IgD-negative memory B cell (primary cell): ENCODE measurements at regions not wholly inside any gene's neighbourhood (a gene's known extent, or its start where the extent isn't known, plus 50 kb on each side); places are given as distances from the start of the nearest gene placed in this dataset.

Source experiments
- H3K27ac Mint-ChIP-seq, 3 donors: one replicate each; pipeline ENCODE4 v1.8.0; 2020 to 2022; ENCODE audit warnings: mild to moderate bottlenecking in 3 of 3, mixed read lengths in 3 of 3, moderate library complexity in 1 of 3
- H3K27me3 Mint-ChIP-seq: one replicate; pipeline ENCODE4 v1.8.0; 2021; ENCODE audit warnings: mixed read lengths
- H3K36me3 Mint-ChIP-seq: one replicate; pipeline ENCODE4 v1.8.0; 2020; ENCODE audit warnings: mild to moderate bottlenecking, mixed read lengths
- H3K4me1 Mint-ChIP-seq, 3 donors: one replicate each; pipeline ENCODE4 v1.8.0; 2020 to 2022; ENCODE audit warnings: mixed read lengths in 3 of 3, mild to moderate bottlenecking in 1 of 3
- H3K4me3 Mint-ChIP-seq, 4 donors: one replicate each; pipeline ENCODE4 v1.8.0; 2020 to 2022; ENCODE audit warnings: mild to moderate bottlenecking in 4 of 4, mixed read lengths in 4 of 4, moderate library complexity in 3 of 4
- H3K9me3 Mint-ChIP-seq, 3 donors: one replicate each; pipeline ENCODE4 v1.8.0; 2020 to 2021; ENCODE audit warnings: mixed read lengths in 3 of 3, mild to moderate bottlenecking in 1 of 3

GRCh38 chr4:144289667-144290428 is 149.3 kb upstream of the GYPA start:
- H3K4me1 Mint-ChIP-seq: no peaks in the 10 kb centered on the region
- H3K27ac Mint-ChIP-seq: no peak overlapping the region
- no peak overlapping the region for H3K4me3 Mint-ChIP-seq
- peaks cover 0 to 1% (median 0%) of the 10 kb centered on the region in 3 donors for H3K9me3 Mint-ChIP-seq
- H3K36me3 Mint-ChIP-seq: no peaks in the 10 kb centered on the region
- H3K27me3 Mint-ChIP-seq: no peaks in the 10 kb centered on the region

- no peaks in the 10 kb centered on the region for H3K36me3 Mint-ChIP-seq
- no peaks in the 10 kb centered on the region for H3K27me3 Mint-ChIP-seq
- H3K4me3 Mint-ChIP-seq: no peak overlapping the region
- H3K27ac Mint-ChIP-seq: no peak overlapping the region
- H3K9me3 Mint-ChIP-seq: peaks cover 0 to 1% (median 0%) of the 10 kb centered on the region in 3 donors
- no peaks in the 10 kb centered on the region for H3K4me1 Mint-ChIP-seq
Observed at GRCh38 chr4:144291164-144291563, 150.6 kb upstream of the GYPA start.

- H3K4me1 Mint-ChIP-seq: no peaks in the 10 kb centered on the region
- no peak overlapping the region for H3K27ac Mint-ChIP-seq
- H3K27me3 Mint-ChIP-seq: no peaks in the 10 kb centered on the region
- H3K36me3 Mint-ChIP-seq: no peaks in the 10 kb centered on the region
- H3K9me3 Mint-ChIP-seq: no peaks in the 10 kb centered on the region
- H3K4me3 Mint-ChIP-seq: no peak overlapping the region
Observed at GRCh38 chr4:144294211-144294610, 153.7 kb upstream of the GYPA start.

GRCh38 chr4:144295286-144295995 is 154.9 kb upstream of the GYPA start:
- Mint-ChIP-seq H3K4me1 (no peaks in the 10 kb centered on the region), H3K9me3 (no peaks in the 10 kb centered on the region), H3K27me3 (no peaks in the 10 kb centered on the region), H3K4me3 (no peak overlapping the region), H3K36me3 (no peaks in the 10 kb centered on the region), H3K27ac (no peak overlapping the region)

GRCh38 chr4:144296941-144297340 is 156.4 kb upstream of the GYPA start:
- no peaks in the 10 kb centered on the region for H3K36me3 Mint-ChIP-seq
- H3K4me3 Mint-ChIP-seq: no peak overlapping the region
- no peaks in the 10 kb centered on the region for H3K4me1 Mint-ChIP-seq
- H3K27ac Mint-ChIP-seq: no peak overlapping the region
- no peaks in the 10 kb centered on the region for H3K9me3 Mint-ChIP-seq
- peaks cover 1% of the 10 kb centered on the region for H3K27me3 Mint-ChIP-seq

- no peaks in the 10 kb centered on the region for H3K9me3 Mint-ChIP-seq
- H3K27ac Mint-ChIP-seq: no peak overlapping the region
- H3K36me3 Mint-ChIP-seq: no peaks in the 10 kb centered on the region
- H3K4me1 Mint-ChIP-seq: no peaks in the 10 kb centered on the region
- H3K27me3 Mint-ChIP-seq: peaks cover 1% of the 10 kb centered on the region
- H3K4me3 Mint-ChIP-seq: no peak overlapping the region
Observed at GRCh38 chr4:144298519-144298918, 158.0 kb upstream of the GYPA start.

- H3K4me1 Mint-ChIP-seq: no peaks in the 10 kb centered on the region
- H3K27me3 Mint-ChIP-seq: peaks cover 1% of the 10 kb centered on the region
- no peak overlapping the region for H3K4me3 Mint-ChIP-seq
- H3K36me3 Mint-ChIP-seq: no peaks in the 10 kb centered on the region
- H3K27ac Mint-ChIP-seq: no peak overlapping the region
- no peaks in the 10 kb centered on the region for H3K9me3 Mint-ChIP-seq
Observed at GRCh38 chr4:144300616-144301015, 160.1 kb upstream of the GYPA start.

GRCh38 chr4:144302704-144303536 is 162.4 kb upstream of the GYPA start:
- Mint-ChIP-seq H3K36me3 (no peaks in the 10 kb centered on the region), H3K4me3 (no peak overlapping the region), H3K27ac (no peak overlapping the region), H3K4me1 (no peaks in the 10 kb centered on the region), H3K9me3 (peaks cover 0 to 3% (median 0%) of the 10 kb centered on the region in 3 donors), H3K27me3 (peaks cover 1% of the 10 kb centered on the region)

- peaks cover 0 to 6% (median 0%) of the 10 kb centered on the region in 3 donors for H3K9me3 Mint-ChIP-seq
- H3K27me3 Mint-ChIP-seq: peaks cover 1% of the 10 kb centered on the region
- no peaks in the 10 kb centered on the region for H3K36me3 Mint-ChIP-seq
- no peak overlapping the region for H3K27ac Mint-ChIP-seq
- no peak overlapping the region for H3K4me3 Mint-ChIP-seq
- H3K4me1 Mint-ChIP-seq: no peaks in the 10 kb centered on the region
Observed at GRCh38 chr4:144304025-144304424, 163.5 kb upstream of the GYPA start.

- Mint-ChIP-seq H3K36me3 (no peaks in the 10 kb centered on the region), H3K4me3 (no peak overlapping the region), H3K27me3 (peaks cover 2% of the 10 kb centered on the region), H3K9me3 (peaks cover 5 to 11% (median 8%) of the 10 kb centered on the region in 3 donors), H3K4me1 (no peaks in the 10 kb centered on the region), H3K27ac (no peak overlapping the region)
Observed at GRCh38 chr4:144310535-144310934, 170.0 kb upstream of the GYPA start.

- peaks cover 2 to 22% (median 5%) of the 10 kb centered on the region in 3 donors for H3K9me3 Mint-ChIP-seq
- no peak overlapping the region for H3K27ac Mint-ChIP-seq
Observed at GRCh38 chr4:144313370-144313769, 172.9 kb upstream of the GYPA start.

GRCh38 chr4:144316869-144317268 is 176.4 kb upstream of the GYPA start:
- Mint-ChIP-seq H3K27ac (peak overlapping the region in 1 of 3 donors; percentile 44), H3K9me3 (peaks cover 0 to 22% (median 5%) of the 10 kb centered on the region in 3 donors), H3K4me3 (no peak overlapping the region), H3K27me3 (peaks cover 4% of the 10 kb centered on the region), H3K4me1 (no peaks in the 10 kb centered on the region), H3K36me3 (no peaks in the 10 kb centered on the region)

More at GRCh38 chr4:144313370-144313769, 172.9 kb upstream of the GYPA start:
- Mint-ChIP-seq H3K36me3 (no peaks in the 10 kb centered on the region), H3K4me3 (no peak overlapping the region), H3K27me3 (peaks cover 2% of the 10 kb centered on the region), H3K4me1 (no peaks in the 10 kb centered on the region)

GRCh38 chr4:144318797-144319196 is 178.3 kb upstream of the GYPA start:
- no peaks in the 10 kb centered on the region for H3K4me1 Mint-ChIP-seq
- H3K9me3 Mint-ChIP-seq: peaks cover 0 to 22% (median 2%) of the 10 kb centered on the region in 3 donors
- peaks cover 4% of the 10 kb centered on the region for H3K27me3 Mint-ChIP-seq
- H3K4me3 Mint-ChIP-seq: no peak overlapping the region
- no peak overlapping the region for H3K27ac Mint-ChIP-seq
- H3K36me3 Mint-ChIP-seq: no peaks in the 10 kb centered on the region

- Mint-ChIP-seq H3K27me3 (no peaks in the 10 kb centered on the region), H3K27ac (no peak overlapping the region), H3K9me3 (peaks cover 0 to 7% (median 6%) of the 10 kb centered on the region in 3 donors), H3K4me1 (no peaks in the 10 kb centered on the region), H3K36me3 (no peaks in the 10 kb centered on the region), H3K4me3 (no peak overlapping the region)
Observed at GRCh38 chr4:144336633-144337032, 196.1 kb upstream of the GYPA start.

GRCh38 chr4:144338148-144338547 is 197.6 kb upstream of the GYPA start:
- Mint-ChIP-seq H3K4me1 (no peaks in the 10 kb centered on the region), H3K27me3 (peaks cover 2% of the 10 kb centered on the region), H3K27ac (no peak overlapping the region)

More at GRCh38 chr4:144338148-144338547, 197.6 kb upstream of the GYPA start:
- Mint-ChIP-seq H3K9me3 (peaks cover 0 to 7% (median 6%) of the 10 kb centered on the region in 3 donors), H3K36me3 (no peaks in the 10 kb centered on the region), H3K4me3 (no peak overlapping the region)
